ENCODE measurements at regions not wholly inside any gene's neighbourhood (a gene's known extent, or its start where the extent isn't known, plus 50 kb on each side); places are given as distances from the start of the nearest gene placed in this dataset.
"Not testable (repeated sequence)": the region's sequence is repeated elsewhere in the genome, so short reads cannot be mapped to it uniquely, and the experiment has no call there.

DNA sequence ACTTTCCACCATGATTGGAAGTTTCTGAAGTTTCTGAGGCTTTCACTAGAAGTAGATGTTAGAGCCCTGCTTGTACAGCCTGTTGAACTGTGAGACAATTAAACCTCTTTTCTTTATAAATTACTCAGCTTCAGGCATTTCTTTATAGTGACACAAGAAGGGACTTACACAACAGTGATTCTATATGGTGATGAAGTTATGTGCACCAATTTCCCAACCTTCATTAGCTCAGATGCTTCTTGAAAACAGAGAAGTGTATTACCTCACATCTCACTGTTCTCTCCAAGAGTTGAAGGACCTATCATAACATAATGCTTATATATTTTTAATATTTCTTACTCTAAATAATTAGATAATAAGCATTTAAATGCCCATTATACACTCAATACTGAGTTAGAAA is 202.1 kb upstream of the ANXA10 start:
- TF ChIP-seq POLR2A (IDR thresholded peaks at IDR 0.05), result no peak
- TF ChIP-seq, protein P1, sequence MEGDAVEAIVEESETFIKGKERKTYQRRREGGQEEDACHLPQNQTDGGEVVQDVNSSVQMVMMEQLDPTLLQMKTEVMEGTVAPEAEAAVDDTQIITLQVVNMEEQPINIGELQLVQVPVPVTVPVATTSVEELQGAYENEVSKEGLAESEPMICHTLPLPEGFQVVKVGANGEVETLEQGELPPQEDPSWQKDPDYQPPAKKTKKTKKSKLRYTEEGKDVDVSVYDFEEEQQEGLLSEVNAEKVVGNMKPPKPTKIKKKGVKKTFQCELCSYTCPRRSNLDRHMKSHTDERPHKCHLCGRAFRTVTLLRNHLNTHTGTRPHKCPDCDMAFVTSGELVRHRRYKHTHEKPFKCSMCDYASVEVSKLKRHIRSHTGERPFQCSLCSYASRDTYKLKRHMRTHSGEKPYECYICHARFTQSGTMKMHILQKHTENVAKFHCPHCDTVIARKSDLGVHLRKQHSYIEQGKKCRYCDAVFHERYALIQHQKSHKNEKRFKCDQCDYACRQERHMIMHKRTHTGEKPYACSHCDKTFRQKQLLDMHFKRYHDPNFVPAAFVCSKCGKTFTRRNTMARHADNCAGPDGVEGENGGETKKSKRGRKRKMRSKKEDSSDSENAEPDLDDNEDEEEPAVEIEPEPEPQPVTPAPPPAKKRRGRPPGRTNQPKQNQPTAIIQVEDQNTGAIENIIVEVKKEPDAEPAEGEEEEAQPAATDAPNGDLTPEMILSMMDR (IDR thresholded peaks at IDR 0.05), result no peak
- H3K9me3 ChIP-seq, result peaks cover 0 to 2% (median 0%) of the 10 kb centered on the region in 12 donors
- H3K4me3 ChIP-seq, result no peak overlapping the region
- no peak overlapping the region for H3K27ac ChIP-seq
- H3K27me3 ChIP-seq, result no peaks in the 10 kb centered on the region
- ATAC-seq (no peak), DNase-seq (no peak)
- intact Hi-C loops (cut with DNase I), result no loop called here
- H3K36me3 ChIP-seq, result no peaks in the 10 kb centered on the region
- no peaks in the 10 kb centered on the region for H3K4me1 ChIP-seq

DNA sequence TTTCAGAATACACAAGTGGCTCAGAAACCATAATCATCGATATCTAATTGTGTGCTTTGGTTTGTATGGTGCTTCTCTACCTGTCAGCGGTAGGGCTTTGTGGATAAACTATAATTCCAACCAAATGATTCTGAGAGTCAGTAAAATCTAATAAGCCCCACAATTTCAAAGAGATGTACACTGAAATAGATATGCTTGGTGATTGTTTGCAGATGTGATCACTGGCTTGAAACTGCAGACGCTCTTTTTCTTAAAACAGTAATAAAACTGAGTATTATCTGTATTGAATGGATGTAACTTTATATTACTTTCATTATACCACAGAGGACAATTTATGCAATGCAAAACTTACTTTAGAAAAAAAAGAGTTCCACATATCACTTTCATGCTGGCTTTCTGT is 198.8 kb upstream of the ANXA10 start:
- TF ChIP-seq, protein P1 (IDR thresholded peaks at IDR 0.05), result no peak
- TF ChIP-seq POLR2A (IDR thresholded peaks at IDR 0.05), result no peak
- no peak overlapping the region for H3K4me3 ChIP-seq
- 88 to 91% (median 89%) methylated on average over 3 of the region's 3 CpGs for WGBS, 4 donors
- DNase-seq, result no peak
- no peaks in the 10 kb centered on the region for H3K36me3 ChIP-seq
- no peaks in the 10 kb centered on the region for H3K9me3 ChIP-seq
- intact Hi-C loops (cut with DNase I), result no loop called here
- no peaks in the 10 kb centered on the region for H3K4me1 ChIP-seq
- no peaks in the 10 kb centered on the region for H3K27me3 ChIP-seq
- no peak overlapping the region for H3K27ac ChIP-seq
- ATAC-seq, result no peak

GRCh38 chr4:167896260-167896659 is 196.1 kb upstream of the ANXA10 start:
- ATAC-seq; intact Hi-C loops (cut with DNase I): not testable (repeated sequence)
- WGBS, 4 donors, result 30 to 70% (median 60%) methylated on average over 2 to 3 of the region's 3 CpGs

DNA sequence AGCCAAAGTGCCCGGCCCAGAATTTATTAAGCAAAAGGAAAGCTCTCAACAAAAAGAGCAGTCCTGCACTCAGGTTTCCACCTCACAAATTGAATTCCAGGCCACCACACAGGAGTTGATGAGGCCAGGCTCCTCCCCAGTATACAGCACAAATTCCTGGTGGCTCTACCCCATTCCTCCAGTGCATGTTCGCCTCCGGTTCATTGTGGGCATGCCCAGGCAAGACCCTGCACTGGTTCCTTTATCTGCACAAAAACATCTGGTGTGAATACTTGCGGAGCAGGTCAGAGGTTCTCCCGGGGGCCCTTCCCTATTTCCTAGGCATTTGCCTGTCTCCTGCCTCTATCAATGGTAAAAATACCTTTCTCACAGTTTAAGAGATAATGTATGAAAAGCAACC is 195.2 kb upstream of the ANXA10 start:
- Histone ChIP-seq H3K27me3 (no peaks in the 10 kb centered on the region), H3K4me3 (no peak overlapping the region), H3K36me3 (no peaks in the 10 kb centered on the region), H3K27ac (no peak overlapping the region), H3K4me1 (no peaks in the 10 kb centered on the region), H3K9me3 (no peaks in the 10 kb centered on the region)
- 23 to 33% (median 29%) methylated on average over 5 of the region's 5 CpGs for WGBS, 4 donors
- TF ChIP-seq POLR2A (IDR thresholded peaks at IDR 0.05), result no peak
- TF ChIP-seq, protein P1 (IDR thresholded peaks at IDR 0.05), result no peak
- intact Hi-C loops (cut with DNase I), result no loop called here
- no peak for ATAC-seq
- no peak for DNase-seq

More at GRCh38 chr4:167896260-167896659, 196.1 kb upstream of the ANXA10 start:
- H3K27ac ChIP-seq, H3K4me1 ChIP-seq, H3K27me3 ChIP-seq, H3K4me3 ChIP-seq, H3K9me3 ChIP-seq, DNase-seq, H3K36me3 ChIP-seq: not testable (repeated sequence)

- Histone ChIP-seq H3K27ac (no peak overlapping the region), H3K4me1 (no peaks in the 10 kb centered on the region), H3K9me3 (no peaks in the 10 kb centered on the region), H3K4me3 (no peak overlapping the region), H3K27me3 (no peaks in the 10 kb centered on the region), H3K36me3 (no peaks in the 10 kb centered on the region)
- TF ChIP-seq, protein P1 (IDR thresholded peaks at IDR 0.05), result no peak
- no peak for TF ChIP-seq POLR2A (IDR thresholded peaks at IDR 0.05)
- 21 to 61% (median 26%) methylated on average over 1 of the region's 1 CpG for WGBS, 4 donors
- intact Hi-C loops (cut with DNase I), result no loop called here
- ATAC-seq, result no peak
- DNase-seq, result no peak
Observed at GRCh38 chr4:167903291-167903721, 189.0 kb upstream of the ANXA10 start.

Data from heart left ventricle (tissue), 16 donors.